ENCODE measurements at regions not wholly inside any gene's neighbourhood (a gene's known extent, or its start where the extent isn't known, plus 50 kb on each side); places are given as distances from the start of the nearest gene placed in this dataset.

DNA sequence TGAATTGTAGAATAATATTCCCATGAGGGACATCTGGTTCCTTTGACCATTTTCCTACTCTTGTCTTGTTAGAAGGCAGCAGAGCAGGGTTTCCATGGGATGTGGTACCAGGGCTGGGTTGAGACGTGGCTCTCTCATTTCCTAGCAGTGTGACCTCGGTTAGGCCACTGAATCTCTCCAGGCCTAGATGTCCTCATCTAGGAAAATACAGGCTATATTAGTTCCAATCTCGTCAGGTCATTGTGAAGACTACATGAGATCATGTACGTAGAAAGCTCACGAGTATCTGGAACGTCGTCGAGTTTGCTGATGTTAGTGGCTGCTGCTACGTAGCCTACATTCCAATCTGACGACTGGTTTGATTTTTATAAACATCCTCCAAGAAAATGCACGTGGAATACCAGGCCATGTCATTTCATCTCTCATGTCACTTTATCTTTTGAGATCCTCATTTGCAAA is 278.2 kb upstream of the GATB start:
- ChIA-PET POLR2A (interaction anchor here (0.5 kb wide), 1 partner anchor 339 kb away, joined by 6 read pairs; no protein-coding TSS in a partner anchor), CTCF (interaction anchor here (1.6 kb wide), 1 partner anchor 28 kb away, joined by 3 read pairs; no protein-coding TSS in a partner anchor)
- Histone ChIP-seq H3K36me3 (ENCODE audit: control insufficient read depth, insufficient read depth, low read length) (no peaks in the 10 kb centered on the region), H3K27me3 (ENCODE audit: control insufficient read depth, insufficient read depth, low read length) (no peaks in the 10 kb centered on the region), H3K4me3 (ENCODE audit: low read depth, low read length) (no peak overlapping the region)
- no peak for DNase-seq (ENCODE audit: low read depth)
- TF ChIP-seq CTCF (IDR thresholded peaks at IDR 0.05; ENCODE audit: insufficient read depth, low read depth, low read length): no peak

DNA sequence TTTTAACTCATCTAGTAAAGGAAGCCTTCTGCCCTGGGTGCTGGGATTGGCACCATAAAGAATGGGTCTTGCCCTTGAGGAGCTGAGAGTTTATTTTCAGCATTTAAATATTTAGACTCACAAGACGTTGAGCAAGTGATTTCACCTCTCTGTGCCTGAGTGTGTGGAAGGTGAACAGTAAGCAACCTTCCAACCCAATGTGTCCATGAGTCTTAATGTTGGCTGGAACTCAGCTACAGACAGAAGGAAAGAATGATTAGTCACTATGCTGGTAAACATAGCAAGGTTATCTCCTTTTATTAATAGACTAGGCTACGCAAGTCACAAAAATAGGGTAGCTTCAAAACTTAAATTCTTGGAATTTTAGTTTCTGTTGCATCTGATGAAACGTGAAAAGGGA is 277.4 kb upstream of the GATB start:
- CTCF ChIA-PET: interaction anchor here (0.9 to 1.6 kb wide), 3 partner anchors 9 to 46 kb away, joined by 3 read pairs; no protein-coding TSS in a partner anchor
- TF ChIP-seq CTCF (IDR thresholded peaks at IDR 0.05; ENCODE audit: insufficient read depth, low read depth, low read length): no peak
- no peak for DNase-seq (ENCODE audit: low read depth)
- Histone ChIP-seq H3K4me3 (ENCODE audit: low read depth, low read length) (no peak overlapping the region), H3K27me3 (ENCODE audit: control insufficient read depth, insufficient read depth, low read length) (no peaks in the 10 kb centered on the region), H3K36me3 (ENCODE audit: control insufficient read depth, insufficient read depth, low read length) (no peaks in the 10 kb centered on the region)
- POLR2A ChIA-PET: no interaction called here

- H3K36me3 ChIP-seq (ENCODE audit: control insufficient read depth, insufficient read depth, low read length): no peaks in the 10 kb centered on the region
- DNase-seq (ENCODE audit: low read depth): no peak
- ChIA-PET CTCF (interaction anchor here (1.6 kb wide), 2 partner anchors 10 to 29 kb away, joined by 3 read pairs; no protein-coding TSS in a partner anchor), POLR2A (interaction anchor here (0.6 kb wide), 1 partner anchor 196 kb away, joined by 3 read pairs; no protein-coding TSS in a partner anchor)
- TF ChIP-seq CTCF (IDR thresholded peaks at IDR 0.05; ENCODE audit: insufficient read depth, low read depth, low read length): no peak
- H3K27me3 ChIP-seq (ENCODE audit: control insufficient read depth, insufficient read depth, low read length): no peaks in the 10 kb centered on the region
- no peak overlapping the region for H3K4me3 ChIP-seq (ENCODE audit: low read depth, low read length)
These were observed 276.6 kb upstream of the GATB start for GRCh38 chr4:152037435-152037834.

DNA sequence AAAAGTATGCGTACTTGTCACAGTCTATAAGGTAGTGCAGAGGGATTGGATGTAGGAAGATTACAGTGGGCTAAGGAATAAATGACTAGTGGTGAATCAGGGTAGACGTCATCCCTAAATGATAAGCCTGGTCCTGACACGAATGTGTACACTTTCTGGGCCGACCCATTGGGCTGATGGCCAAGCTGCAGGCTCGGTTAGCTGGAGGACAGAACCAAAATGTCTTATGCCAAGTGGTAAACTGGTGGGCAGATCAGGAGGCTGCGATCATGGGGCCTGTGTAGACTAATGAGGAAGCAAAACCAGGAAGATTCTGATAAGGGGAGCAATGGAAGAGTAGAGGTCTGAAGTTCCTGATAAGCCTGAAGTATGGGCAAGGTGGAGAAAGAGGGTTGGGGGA is 272.8 kb upstream of the GATB start:
- H3K36me3 ChIP-seq (ENCODE audit: control insufficient read depth, insufficient read depth, low read length): no peaks in the 10 kb centered on the region
- no peak for TF ChIP-seq CTCF (IDR thresholded peaks at IDR 0.05; ENCODE audit: insufficient read depth, low read depth, low read length)
- CTCF ChIA-PET: interaction anchor here (1.0 to 1.3 kb wide), 3 partner anchors 14 to 387 kb away, joined by 3 to 4 read pairs (median 3); no protein-coding TSS in a partner anchor
- H3K4me3 ChIP-seq (ENCODE audit: low read depth, low read length): no peak overlapping the region
- H3K27me3 ChIP-seq (ENCODE audit: control insufficient read depth, insufficient read depth, low read length): no peaks in the 10 kb centered on the region
- POLR2A ChIA-PET: no interaction called here
- DNase-seq (ENCODE audit: low read depth): no peak

DNA sequence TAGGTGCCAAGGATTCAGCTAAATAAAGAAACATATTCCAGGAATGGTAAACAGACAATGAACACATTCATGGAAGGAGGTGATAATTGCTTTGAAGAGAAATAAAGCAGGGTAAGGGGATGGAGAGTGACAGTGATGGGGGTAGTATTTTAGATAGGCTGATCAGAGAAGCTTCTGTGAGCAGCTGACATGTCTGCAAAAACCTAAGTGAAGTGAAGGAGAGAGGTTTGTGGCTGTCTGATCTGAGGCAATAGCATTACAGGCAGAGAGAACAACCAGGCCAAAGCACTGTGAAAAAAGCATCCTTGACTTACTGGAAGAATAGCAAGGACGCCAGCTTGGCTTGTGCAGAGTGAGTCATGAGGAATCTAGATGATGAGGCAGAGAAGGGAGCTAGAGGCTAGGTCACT is 271.9 kb upstream of the GATB start:
- TF ChIP-seq CTCF (IDR thresholded peaks at IDR 0.05; ENCODE audit: insufficient read depth, low read depth, low read length): no peak
- Histone ChIP-seq H3K27me3 (ENCODE audit: control insufficient read depth, insufficient read depth, low read length) (no peaks in the 10 kb centered on the region), H3K36me3 (ENCODE audit: control insufficient read depth, insufficient read depth, low read length) (no peaks in the 10 kb centered on the region), H3K4me3 (ENCODE audit: low read depth, low read length) (no peak overlapping the region)
- POLR2A ChIA-PET: no interaction called here
- DNase-seq (ENCODE audit: low read depth): peak; percentile 37
- CTCF ChIA-PET: interaction anchor here (1.0 to 1.3 kb wide), 5 partner anchors 11 to 388 kb away, joined by 3 to 4 read pairs (median 3); no protein-coding TSS in a partner anchor

Data from BJ (cell line).